ENCODE measurements at regions not wholly inside any gene's neighbourhood (a gene's known extent, or its start where the extent isn't known, plus 50 kb on each side); places are given as distances from the start of the nearest gene placed in this dataset.

- H3K4me2 ChIP-seq (replicated peaks; ENCODE audit: extremely low read depth, low read length, poor library complexity, severe bottlenecking): no peak overlapping the region
- H4K20me1 ChIP-seq (ENCODE audit: insufficient read depth, low read length): no peaks in the 10 kb centered on the region
- H3K4me1 Mint-ChIP-seq: no peaks in the 10 kb centered on the region
- H3K36me3 Mint-ChIP-seq: no peaks in the 10 kb centered on the region
- H3K36me3 ChIP-seq (replicated peaks in 1 of 2; ENCODE audit: control insufficient read depth in 1 of 2, insufficient read depth in 2 of 2, low read length in 2 of 2): no peaks in the 10 kb centered on the region
- WGBS (ENCODE audit: insufficient coverage): no CpG with 5 or more reads among the region's 1 CpG
- no peak overlapping the region for H3K4me3 Mint-ChIP-seq
- H3K9me3 ChIP-seq (replicated peaks in 1 of 2; ENCODE audit: control insufficient read depth in 1 of 2, insufficient read depth in 1 of 2, low read length in 2 of 2): peaks cover 7 to 8% of the 10 kb centered on the region in 2 donors
- no peak for TF ChIP-seq CTCF (IDR thresholded peaks at IDR 0.05)
- peaks cover 0 to 2% (median 0%) of the 10 kb centered on the region in 3 donors for H3K27me3 Mint-ChIP-seq (ENCODE audit: low read depth in 3 of 3)
- no peaks in the 10 kb centered on the region for H3K4me1 ChIP-seq (ENCODE audit: control insufficient read depth in 1 of 2, insufficient read depth in 2 of 2, low read length in 2 of 2)
- H3K27ac Mint-ChIP-seq: no peak overlapping the region
- H3K27me3 ChIP-seq (ENCODE audit: control insufficient read depth in 2 of 2, insufficient read depth in 2 of 2, low read length in 2 of 2): no peaks in the 10 kb centered on the region
- no peak overlapping the region for H3K27ac ChIP-seq (ENCODE audit: low read depth in 1 of 2, low read length in 2 of 2)
- H3K4me3 ChIP-seq (replicated peaks in 1 of 3; ENCODE audit: low read depth in 2 of 3, low read length in 3 of 3): no peak overlapping the region
- H3K9ac ChIP-seq (ENCODE audit: insufficient read depth, low read length, poor library complexity, severe bottlenecking): no peak overlapping the region
- DNase-seq: no peak
- H3K79me2 ChIP-seq (ENCODE audit: insufficient read depth, low read length): no peaks in the 10 kb centered on the region
- H3K9me3 Mint-ChIP-seq: peaks cover 0 to 8% (median 1%) of the 10 kb centered on the region in 7 donors
- intact Hi-C loops (cut with micrococcal nuclease): no loop called here
- H2AFZ ChIP-seq (ENCODE audit: insufficient read depth, low read depth, low read length, poor library complexity, severe bottlenecking): no peak overlapping the region
Observed at GRCh38 chr1:104392552-104392951, 642.9 kb downstream of the AMY1C start.

- Histone ChIP-seq H3K9ac (ENCODE audit: insufficient read depth, low read length, poor library complexity, severe bottlenecking) (no peak overlapping the region), H3K4me1 (ENCODE audit: control insufficient read depth in 1 of 2, insufficient read depth in 2 of 2, low read length in 2 of 2) (no peaks in the 10 kb centered on the region), H3K27me3 (ENCODE audit: control insufficient read depth in 2 of 2, insufficient read depth in 2 of 2, low read length in 2 of 2) (no peaks in the 10 kb centered on the region), H3K9me3 (replicated peaks in 1 of 2; ENCODE audit: control insufficient read depth in 1 of 2, insufficient read depth in 1 of 2, low read length in 2 of 2) (no peaks in the 10 kb centered on the region), H3K79me2 (ENCODE audit: insufficient read depth, low read length) (no peaks in the 10 kb centered on the region), H3K4me2 (replicated peaks; ENCODE audit: extremely low read depth, low read length, poor library complexity, severe bottlenecking) (no peak overlapping the region), H3K4me3 (replicated peaks in 1 of 3; ENCODE audit: low read depth in 2 of 3, low read length in 3 of 3) (no peak overlapping the region), H4K20me1 (ENCODE audit: insufficient read depth, low read length) (no peaks in the 10 kb centered on the region), H2AFZ (ENCODE audit: insufficient read depth, low read depth, low read length, poor library complexity, severe bottlenecking) (no peak overlapping the region), H3K27ac (ENCODE audit: low read depth in 1 of 2, low read length in 2 of 2) (no peak overlapping the region), H3K36me3 (replicated peaks in 1 of 2; ENCODE audit: control insufficient read depth in 1 of 2, insufficient read depth in 2 of 2, low read length in 2 of 2) (no peaks in the 10 kb centered on the region)
- Mint-ChIP-seq H3K4me1 (no peaks in the 10 kb centered on the region), H3K27me3 (ENCODE audit: low read depth in 3 of 3) (no peaks in the 10 kb centered on the region), H3K36me3 (no peaks in the 10 kb centered on the region), H3K27ac (no peak overlapping the region), H3K9me3 (peaks cover 0 to 5% (median 2%) of the 10 kb centered on the region in 7 donors), H3K4me3 (no peak overlapping the region)
- TF ChIP-seq CTCF (IDR thresholded peaks at IDR 0.05): no peak
- no CpG with 5 or more reads among the region's 2 CpGs for WGBS (ENCODE audit: insufficient coverage)
- intact Hi-C loops (cut with micrococcal nuclease): no loop called here
- no peak for DNase-seq
Observed at GRCh38 chr1:104402178-104402577, 652.5 kb downstream of the AMY1C start.
